Calu3 (cell line): ENCODE measurements at regions not wholly inside any gene's neighbourhood (a gene's known extent, or its start where the extent isn't known, plus 50 kb on each side); places are given as distances from the start of the nearest gene placed in this dataset.

Source experiments
- BruUV-seq: library from RNA; stranded (reverse); fragments of 400-500 nt; replicated peaks from 2 replicates; lab custom pipeline; 2021; lab: Mats Ljungman, UMichigan
- CTCF ChIA-PET: fragments of 300-600 bp; sonication (Branson Sonifier 250); formaldehyde crosslinking; loops from one replicate; lab custom pipeline; 2022; ENCODE audit warnings: antibody characterized with exemption; lab: Charles Lee
- DNase-seq: peaks from one replicate; pipeline ENCODE4 v3.0.0; 2022
- H3K27ac Mint-ChIP-seq: one replicate; pipeline ENCODE4 v1.8.0; 2022; ENCODE audit warnings: mixed read lengths; ENCODE audit not compliant: unreplicated experiment
- H3K27me3 Mint-ChIP-seq: one replicate; pipeline ENCODE4 v1.8.0; 2022; ENCODE audit warnings: mixed read lengths; ENCODE audit not compliant: unreplicated experiment
- H3K36me3 Mint-ChIP-seq: one replicate; pipeline ENCODE4 v1.8.0; 2022; ENCODE audit warnings: mild to moderate bottlenecking, moderate library complexity, mixed read lengths; ENCODE audit not compliant: insufficient read depth, unreplicated experiment
- H3K4me1 Mint-ChIP-seq: one replicate; pipeline ENCODE4 v1.8.0; 2022; ENCODE audit warnings: mild to moderate bottlenecking, low read depth, mixed read lengths; ENCODE audit not compliant: unreplicated experiment
- H3K4me3 Mint-ChIP-seq: one replicate; pipeline ENCODE4 v1.8.0; 2022; ENCODE audit warnings: mild to moderate bottlenecking, low read depth, moderate library complexity, mixed read lengths; ENCODE audit not compliant: unreplicated experiment
- H3K9me3 Mint-ChIP-seq: one replicate; pipeline ENCODE4 v1.8.0; 2022; ENCODE audit warnings: low read depth, mixed read lengths; ENCODE audit not compliant: unreplicated experiment
- CTCF ChIP-seq: fragments of 200-600 bp; IDR thresholded peaks from one replicate; pipeline ENCODE4 v1.8.0; 2022; ENCODE audit warnings: antibody characterized with exemption; ENCODE audit not compliant: unreplicated experiment
- intact Hi-C: fragments of 100-400 bp; cut with micrococcal nuclease; formaldehyde crosslinking; loops from one replicate; pipeline ENCODE4 v1.10.0; 2022; ENCODE audit not compliant: unreplicated experiment

GRCh38 chr2:196260546-196260945 lies 89.2 kb upstream of the STK17B start:
- intact Hi-C loops, result no loop called here
- DNase-seq, result no peak
- BruUV-seq, result no TSS peak
- no peaks in the 10 kb centered on the region for H3K36me3 Mint-ChIP-seq
- TF ChIP-seq CTCF, result no peak
- no peaks in the 10 kb centered on the region for H3K27me3 Mint-ChIP-seq
- no peaks in the 10 kb centered on the region for H3K4me1 Mint-ChIP-seq
- H3K9me3 Mint-ChIP-seq, result no peaks in the 10 kb centered on the region
- no peak overlapping the region for H3K4me3 Mint-ChIP-seq
- H3K27ac Mint-ChIP-seq, result no peak overlapping the region
- CTCF ChIA-PET, result no interaction called here

- intact Hi-C loops, result no loop called here
- DNase-seq, result no peak
- H3K27me3 Mint-ChIP-seq, result no peaks in the 10 kb centered on the region
- CTCF ChIA-PET, result interaction anchor here (0.7 kb wide), 1 partner anchor 13 kb away, joined by 3 read pairs; no protein-coding TSS in a partner anchor
- H3K9me3 Mint-ChIP-seq, result no peaks in the 10 kb centered on the region
- no peaks in the 10 kb centered on the region for H3K36me3 Mint-ChIP-seq
- no TSS peak for BruUV-seq
- H3K4me1 Mint-ChIP-seq, result peaks cover 12% of the 10 kb centered on the region
- no peak overlapping the region for H3K4me3 Mint-ChIP-seq
- H3K27ac Mint-ChIP-seq, result no peak overlapping the region
- TF ChIP-seq CTCF, result no peak
Observed at GRCh38 chr2:196262606-196263005, 91.2 kb upstream of the STK17B start.

- Mint-ChIP-seq H3K4me3 (no peak overlapping the region), H3K4me1 (peaks cover 18% of the 10 kb centered on the region), H3K36me3 (no peaks in the 10 kb centered on the region), H3K27ac (no peak overlapping the region), H3K27me3 (no peaks in the 10 kb centered on the region), H3K9me3 (no peaks in the 10 kb centered on the region)
- TF ChIP-seq CTCF, result no peak
- CTCF ChIA-PET, result interaction anchor here (0.7 kb wide), 1 partner anchor 12 kb away, joined by 3 read pairs; no protein-coding TSS in a partner anchor
- intact Hi-C loops, result no loop called here
- DNase-seq, result no peak
- no TSS peak for BruUV-seq
Observed at GRCh38 chr2:196263181-196263747, 91.9 kb upstream of the STK17B start.

- no peak overlapping the region for H3K27ac Mint-ChIP-seq
- H3K4me1 Mint-ChIP-seq, result peaks cover 39% of the 10 kb centered on the region
- CTCF ChIA-PET, result no interaction called here
- DNase-seq, result no peak
- no peak overlapping the region for H3K4me3 Mint-ChIP-seq
- BruUV-seq, result no TSS peak
- H3K27me3 Mint-ChIP-seq, result no peaks in the 10 kb centered on the region
- H3K36me3 Mint-ChIP-seq, result no peaks in the 10 kb centered on the region
- no peak for TF ChIP-seq CTCF
- intact Hi-C loops, result no loop called here
- no peaks in the 10 kb centered on the region for H3K9me3 Mint-ChIP-seq
Observed at GRCh38 chr2:196266351-196266750, 95.0 kb upstream of the STK17B start.
